Peyer's patch (tissue), 4 donors: ENCODE measurements at regions not wholly inside any gene's neighbourhood (a gene's known extent, or its start where the extent isn't known, plus 50 kb on each side); places are given as distances from the start of the nearest gene placed in this dataset.

Experiments used
- DNase-seq, 3 donors: peaks; one replicate each; pipeline ENCODE4 v3.0.0-alpha.2; 2017 to 2019
- H3K27ac ChIP-seq, 4 donors: fragments of 200-600 bp; sonication (generic); one replicate each; pipeline ENCODE4 v1.5.1; 2016 to 2019
- H3K27me3 ChIP-seq, 2 donors: fragments of 200-600 bp; sonication (generic); one replicate each; pipeline ENCODE4 v1.5.1; 2019
- H3K36me3 ChIP-seq, 3 donors: fragments of 200-600 bp; sonication (generic); one replicate each; pipeline ENCODE4 v1.5.1; 2016 to 2019
- H3K4me1 ChIP-seq, 4 donors: fragments of 200-600 bp; sonication (generic); one replicate each; pipeline ENCODE4 v1.5.1; 2016 to 2019
- H3K4me3 ChIP-seq, 4 donors: fragments of 200-600 bp; sonication (generic); 1 replicate in 3 of 4; 2 replicates in 1 of 4; pipeline ENCODE4 v1.5.1; 2016 to 2019; ENCODE audit warnings: mild to moderate bottlenecking in 1 of 4
- H3K9me3 ChIP-seq, 4 donors: fragments of 200-600 bp; sonication (generic); one replicate each; pipeline ENCODE4 v1.5.1; 2016 to 2019; ENCODE audit warnings: mild to moderate bottlenecking in 1 of 4
- POLR2A ChIP-seq, 2 donors: fragments of 450-650 bp; IDR thresholded peaks; one replicate each; pipeline ENCODE4 v1.5.1; 2017; ENCODE audit warnings: antibody characterized with exemption in 2 of 2, mild to moderate bottlenecking in 2 of 2, moderate library complexity in 2 of 2
- TF ChIP-seq, protein P1 (sequence below), 6 experiments: fragments of 450-650 bp in 4 of 6; fragments of 200-600 bp in 2 of 6; sonication (generic) in 1 of 6; IDR thresholded peaks; one replicate each; pipeline ENCODE4 v1.5.1; 2017 to 2019; ENCODE audit warnings: antibody characterized with exemption in 6 of 6, mild to moderate bottlenecking in 3 of 6, moderate library complexity in 1 of 6

DNA sequence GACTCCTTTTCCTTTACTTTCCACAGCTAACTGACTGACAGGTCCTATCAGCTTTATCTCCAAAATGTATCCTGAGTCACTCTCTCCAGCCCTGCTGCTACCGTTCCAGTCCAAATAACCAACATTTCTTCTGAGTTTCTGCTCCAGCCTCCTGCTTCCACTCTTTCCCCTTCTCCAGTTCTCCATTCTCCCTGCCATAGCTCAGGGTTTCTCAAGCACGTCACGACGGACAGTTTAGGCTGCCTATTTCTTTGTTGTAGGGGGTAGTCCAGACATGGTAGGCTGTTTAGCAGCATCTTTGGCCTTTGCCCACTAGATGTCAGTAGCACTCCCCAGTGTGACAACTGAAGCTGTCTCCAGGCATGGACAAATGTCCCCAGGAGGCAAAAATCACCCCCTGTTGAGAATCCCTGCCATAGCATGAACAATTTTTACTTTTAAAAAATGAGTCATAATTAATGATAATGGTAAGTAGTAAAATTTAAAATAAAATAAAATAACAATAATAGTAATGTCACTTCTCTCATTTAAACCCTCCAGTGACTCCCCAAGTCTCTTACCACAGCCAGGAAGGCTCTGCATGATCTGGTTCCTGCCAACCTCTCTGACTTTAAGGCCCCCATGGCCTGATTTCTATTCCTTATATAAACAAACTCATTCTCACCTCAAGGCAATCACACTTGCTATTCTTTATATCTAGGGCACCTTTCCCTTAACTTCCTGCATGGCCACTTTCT, 105.4 kb upstream of the FER start:
- H3K4me1 ChIP-seq: no peaks in the 10 kb centered on the region
- H3K27ac ChIP-seq: no peak overlapping the region
- no peaks in the 10 kb centered on the region for H3K27me3 ChIP-seq
- H3K9me3 ChIP-seq: no peaks in the 10 kb centered on the region
- TF ChIP-seq, protein P1, sequence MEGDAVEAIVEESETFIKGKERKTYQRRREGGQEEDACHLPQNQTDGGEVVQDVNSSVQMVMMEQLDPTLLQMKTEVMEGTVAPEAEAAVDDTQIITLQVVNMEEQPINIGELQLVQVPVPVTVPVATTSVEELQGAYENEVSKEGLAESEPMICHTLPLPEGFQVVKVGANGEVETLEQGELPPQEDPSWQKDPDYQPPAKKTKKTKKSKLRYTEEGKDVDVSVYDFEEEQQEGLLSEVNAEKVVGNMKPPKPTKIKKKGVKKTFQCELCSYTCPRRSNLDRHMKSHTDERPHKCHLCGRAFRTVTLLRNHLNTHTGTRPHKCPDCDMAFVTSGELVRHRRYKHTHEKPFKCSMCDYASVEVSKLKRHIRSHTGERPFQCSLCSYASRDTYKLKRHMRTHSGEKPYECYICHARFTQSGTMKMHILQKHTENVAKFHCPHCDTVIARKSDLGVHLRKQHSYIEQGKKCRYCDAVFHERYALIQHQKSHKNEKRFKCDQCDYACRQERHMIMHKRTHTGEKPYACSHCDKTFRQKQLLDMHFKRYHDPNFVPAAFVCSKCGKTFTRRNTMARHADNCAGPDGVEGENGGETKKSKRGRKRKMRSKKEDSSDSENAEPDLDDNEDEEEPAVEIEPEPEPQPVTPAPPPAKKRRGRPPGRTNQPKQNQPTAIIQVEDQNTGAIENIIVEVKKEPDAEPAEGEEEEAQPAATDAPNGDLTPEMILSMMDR (IDR thresholded peaks at IDR 0.05): peak in 5 of 6 experiments; percentile 18 to 70 (median 66)
- TF ChIP-seq POLR2A (IDR thresholded peaks at IDR 0.05): no peak
- DNase-seq: peak in 2 of 3 donors; percentile 17 to 75
- H3K4me3 ChIP-seq: no peak overlapping the region
- H3K36me3 ChIP-seq: no peaks in the 10 kb centered on the region

DNA sequence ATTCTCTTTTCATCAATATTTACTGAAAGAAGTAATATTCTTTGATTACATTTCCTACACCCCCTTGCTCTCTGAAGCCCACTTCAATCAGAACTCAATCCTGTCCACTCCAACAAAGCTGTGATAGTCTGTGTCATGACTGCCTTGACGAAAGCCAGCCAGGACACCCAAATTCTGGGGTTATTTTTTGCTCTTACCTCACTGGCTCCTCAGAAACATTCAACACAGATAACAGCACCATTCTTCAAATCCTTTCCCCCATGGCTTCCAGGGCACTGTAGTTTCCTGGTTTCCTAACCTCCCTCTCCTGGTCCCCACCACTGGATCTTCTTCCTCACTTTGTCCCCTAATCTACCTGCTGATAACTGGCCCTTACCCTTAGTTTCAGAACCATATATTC, 106.1 kb upstream of the FER start:
- H3K4me3 ChIP-seq: no peak overlapping the region
- TF ChIP-seq, protein P1 (IDR thresholded peaks at IDR 0.05): no peak
- no peak for TF ChIP-seq POLR2A (IDR thresholded peaks at IDR 0.05)
- H3K27me3 ChIP-seq: no peaks in the 10 kb centered on the region
- no peak for DNase-seq
- no peaks in the 10 kb centered on the region for H3K4me1 ChIP-seq
- H3K27ac ChIP-seq: no peak overlapping the region
- H3K36me3 ChIP-seq: no peaks in the 10 kb centered on the region
- no peaks in the 10 kb centered on the region for H3K9me3 ChIP-seq

DNA sequence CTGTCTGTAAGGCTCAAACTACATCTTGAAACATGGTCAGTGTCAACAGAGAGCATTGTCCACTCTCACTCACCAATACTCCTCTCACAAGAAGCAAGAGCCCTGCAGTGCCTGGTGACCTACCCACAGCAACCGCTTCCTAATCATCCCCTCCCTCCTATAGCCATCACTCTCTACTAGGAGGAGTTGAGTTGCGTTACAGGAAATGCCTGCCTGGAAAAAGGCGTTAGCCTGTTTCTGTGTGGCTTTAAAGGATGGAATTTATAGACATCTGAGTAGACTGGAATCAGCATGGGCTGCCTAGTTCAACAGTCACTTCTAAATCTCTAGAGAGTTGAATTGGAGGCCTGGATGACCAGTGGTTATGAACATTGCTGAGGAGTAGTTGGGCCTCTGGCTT, 108.3 kb upstream of the FER start:
- Histone ChIP-seq H3K36me3 (no peaks in the 10 kb centered on the region), H3K4me3 (no peak overlapping the region), H3K9me3 (no peaks in the 10 kb centered on the region), H3K27me3 (no peaks in the 10 kb centered on the region), H3K27ac (no peak overlapping the region), H3K4me1 (no peaks in the 10 kb centered on the region)
- DNase-seq: no peak
- TF ChIP-seq, protein P1 (IDR thresholded peaks at IDR 0.05): no peak
- no peak for TF ChIP-seq POLR2A (IDR thresholded peaks at IDR 0.05)

DNA sequence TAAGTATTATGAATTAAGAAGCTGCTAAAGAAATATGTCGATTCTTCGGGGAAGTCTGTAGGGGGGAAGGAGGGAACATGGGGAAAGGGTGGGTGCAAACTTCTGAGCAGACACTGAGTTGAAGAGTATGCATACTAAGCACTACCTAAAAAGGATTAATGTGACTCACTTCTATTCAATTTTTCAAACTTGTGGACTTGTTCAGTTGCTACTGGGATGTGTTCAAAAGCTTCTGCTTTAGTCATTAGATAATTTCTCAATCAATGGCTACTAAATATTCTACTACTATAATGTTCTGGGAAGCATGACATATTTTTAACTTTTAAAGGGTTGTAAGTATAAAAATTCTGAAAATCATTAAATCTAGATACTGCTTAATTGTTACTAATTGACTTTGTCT, 109.7 kb upstream of the FER start:
- no peak overlapping the region for H3K4me3 ChIP-seq
- no peaks in the 10 kb centered on the region for H3K36me3 ChIP-seq
- no peak for DNase-seq
- no peak for TF ChIP-seq POLR2A (IDR thresholded peaks at IDR 0.05)
- TF ChIP-seq, protein P1 (IDR thresholded peaks at IDR 0.05): no peak
- no peak overlapping the region for H3K27ac ChIP-seq
- no peaks in the 10 kb centered on the region for H3K9me3 ChIP-seq
- no peaks in the 10 kb centered on the region for H3K27me3 ChIP-seq
- H3K4me1 ChIP-seq: no peaks in the 10 kb centered on the region

DNA sequence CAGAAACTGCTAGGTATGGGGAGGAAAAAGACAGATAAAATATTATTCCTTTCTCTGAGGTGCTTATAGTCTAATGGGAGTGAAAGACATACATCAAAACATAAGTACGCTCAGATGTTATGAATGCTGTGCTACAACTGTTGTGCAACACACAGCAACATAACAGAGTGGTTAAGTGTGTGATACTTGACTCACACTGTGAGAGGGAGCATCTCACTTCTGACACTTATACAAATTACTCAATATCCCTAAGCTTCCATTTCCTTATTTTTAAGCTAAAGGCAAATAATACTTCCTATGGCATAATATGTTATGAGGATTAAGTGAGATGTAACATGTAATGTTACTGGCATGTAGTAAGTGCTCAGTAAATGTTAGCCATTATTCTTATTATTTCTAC, 110.6 kb upstream of the FER start:
- TF ChIP-seq, protein P1 (IDR thresholded peaks at IDR 0.05): no peak
- TF ChIP-seq POLR2A (IDR thresholded peaks at IDR 0.05): no peak
- Histone ChIP-seq H3K9me3 (no peaks in the 10 kb centered on the region), H3K27ac (no peak overlapping the region), H3K4me3 (no peak overlapping the region), H3K27me3 (no peaks in the 10 kb centered on the region), H3K4me1 (no peaks in the 10 kb centered on the region), H3K36me3 (no peaks in the 10 kb centered on the region)
- DNase-seq: no peak
